GM21381 (cell line): ENCODE measurements at regions not wholly inside any gene's neighbourhood (a gene's known extent, or its start where the extent isn't known, plus 50 kb on each side); places are given as distances from the start of the nearest gene placed in this dataset.
"Not testable (repeated sequence)": the region's sequence is repeated elsewhere in the genome, so short reads cannot be mapped to it uniquely, and the experiment has no call there.

Experiments
- ATAC-seq: cut with Tn5 transposase; IDR thresholded peaks from one replicate; pipeline ENCODE4 v1.9.1; 2021; ENCODE audit warnings: mild to moderate bottlenecking, moderate library complexity; ENCODE audit not compliant: unreplicated experiment

DNA sequence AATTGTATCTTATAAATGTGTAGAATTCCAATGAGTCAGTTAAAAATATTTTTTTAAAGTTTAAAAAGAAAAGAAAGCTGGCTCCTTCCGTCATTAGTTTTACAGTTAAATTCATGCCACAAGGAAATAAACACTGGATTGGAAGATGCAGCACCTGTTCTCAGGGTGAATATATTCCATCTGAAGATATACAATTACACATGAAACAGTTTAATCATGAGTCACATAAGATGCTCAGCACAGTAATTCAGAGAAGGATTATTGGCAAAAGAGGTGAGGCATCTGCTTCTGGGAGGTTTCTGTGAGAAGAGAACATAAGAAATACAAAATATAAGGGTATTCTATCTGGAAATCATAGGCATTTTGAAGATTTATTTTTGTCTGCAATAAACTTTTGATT, 376.5 kb upstream of the SORCS1 start:
- ATAC-seq, result no peak

DNA sequence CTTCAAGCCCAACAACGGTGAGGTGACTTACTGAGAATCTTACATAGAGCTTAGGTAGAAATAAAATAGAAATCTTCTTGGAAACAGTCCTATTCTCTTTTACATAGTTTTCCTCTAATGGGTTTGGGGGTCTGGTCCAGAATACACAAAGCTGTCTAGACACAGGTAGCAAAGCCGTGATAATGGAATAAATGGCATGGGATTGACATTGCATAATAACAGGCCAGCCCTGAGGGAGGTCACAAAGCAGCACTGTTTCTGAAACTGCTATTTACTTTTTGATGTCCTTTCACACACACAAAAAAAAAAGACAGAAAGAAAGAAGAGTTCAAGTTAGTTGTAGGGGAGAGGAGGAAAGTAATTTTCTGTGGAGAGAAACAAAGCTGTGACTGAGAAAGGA, 364.8 kb upstream of the SORCS1 start:
- no peak for ATAC-seq

DNA sequence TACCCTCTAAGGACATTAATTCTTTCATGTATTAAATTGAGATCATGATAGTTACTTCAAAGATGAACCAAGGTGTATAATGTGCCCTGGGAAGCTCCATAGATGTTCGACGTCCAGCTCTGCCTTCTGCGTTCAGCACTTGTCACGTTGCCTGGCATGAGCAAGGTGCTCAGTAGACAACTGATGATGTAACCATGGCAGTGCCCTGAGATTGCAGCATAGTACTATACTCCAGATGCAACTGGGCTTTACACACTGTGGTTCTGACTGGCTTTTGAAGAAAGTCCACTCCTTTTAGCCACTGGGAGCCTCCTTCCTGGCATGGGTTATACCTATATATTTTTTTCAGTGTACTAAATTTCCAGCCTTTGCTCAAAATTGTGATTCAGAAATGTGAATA, 355.8 kb upstream of the SORCS1 start:
- no peak for ATAC-seq

DNA sequence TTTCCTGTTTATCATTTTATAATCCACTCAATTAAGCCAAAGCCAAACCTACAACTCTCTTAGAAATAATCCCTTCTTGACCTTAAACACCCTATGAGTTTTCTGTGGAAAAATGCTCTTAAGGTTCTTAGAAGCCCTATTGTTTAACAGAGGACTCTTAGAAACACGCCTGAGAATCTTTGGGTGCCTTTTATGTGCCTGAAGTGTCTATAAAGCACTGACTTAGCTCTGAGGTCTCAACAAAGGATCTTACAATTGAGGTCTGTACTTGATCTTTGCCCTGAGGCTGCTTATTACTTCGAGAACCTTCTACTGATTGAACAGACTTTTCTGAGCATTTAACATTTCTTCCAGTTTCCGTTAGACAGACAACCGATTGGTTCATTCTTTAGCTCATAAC, 353.3 kb upstream of the SORCS1 start:
- ATAC-seq, result no peak

DNA sequence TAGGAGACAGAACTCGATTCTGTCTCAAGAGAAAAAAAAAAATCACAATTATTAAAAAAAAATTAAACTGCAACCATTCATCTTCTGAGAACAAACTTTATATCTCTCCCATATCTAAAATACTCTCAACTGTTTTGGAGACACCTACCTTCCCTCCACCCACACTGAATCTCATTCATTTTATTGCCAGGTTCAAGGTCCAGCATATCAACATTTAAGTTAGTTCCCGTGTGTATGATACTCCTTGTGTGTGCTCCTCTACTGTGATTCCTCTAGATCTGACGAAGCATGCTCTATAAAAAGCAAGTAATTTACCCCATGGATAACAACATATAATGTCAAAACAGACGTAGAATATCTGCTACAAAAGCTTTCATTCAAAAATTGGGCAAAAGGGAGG, 351.8 kb upstream of the SORCS1 start:
- ATAC-seq, result no peak

DNA sequence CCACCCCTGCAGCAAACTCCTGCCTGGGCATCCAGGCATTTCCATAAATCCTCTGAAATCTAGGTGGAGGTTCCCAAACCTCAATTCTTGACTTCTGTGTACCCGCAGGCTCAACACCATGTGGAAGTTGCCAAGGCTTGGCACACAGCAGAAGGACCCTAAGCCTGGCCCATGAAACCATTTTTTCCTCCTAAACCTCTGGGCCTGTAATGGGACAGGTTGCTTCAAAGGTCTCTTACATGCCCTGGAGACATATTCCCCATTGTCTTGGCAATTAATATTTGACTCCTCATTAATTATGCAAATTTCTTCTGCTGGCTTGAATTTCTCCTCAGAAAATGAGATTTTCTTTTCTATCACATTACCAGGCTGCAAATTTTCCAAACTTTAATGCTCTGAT, 339.5 kb upstream of the SORCS1 start:
- not testable (repeated sequence) for ATAC-seq

DNA sequence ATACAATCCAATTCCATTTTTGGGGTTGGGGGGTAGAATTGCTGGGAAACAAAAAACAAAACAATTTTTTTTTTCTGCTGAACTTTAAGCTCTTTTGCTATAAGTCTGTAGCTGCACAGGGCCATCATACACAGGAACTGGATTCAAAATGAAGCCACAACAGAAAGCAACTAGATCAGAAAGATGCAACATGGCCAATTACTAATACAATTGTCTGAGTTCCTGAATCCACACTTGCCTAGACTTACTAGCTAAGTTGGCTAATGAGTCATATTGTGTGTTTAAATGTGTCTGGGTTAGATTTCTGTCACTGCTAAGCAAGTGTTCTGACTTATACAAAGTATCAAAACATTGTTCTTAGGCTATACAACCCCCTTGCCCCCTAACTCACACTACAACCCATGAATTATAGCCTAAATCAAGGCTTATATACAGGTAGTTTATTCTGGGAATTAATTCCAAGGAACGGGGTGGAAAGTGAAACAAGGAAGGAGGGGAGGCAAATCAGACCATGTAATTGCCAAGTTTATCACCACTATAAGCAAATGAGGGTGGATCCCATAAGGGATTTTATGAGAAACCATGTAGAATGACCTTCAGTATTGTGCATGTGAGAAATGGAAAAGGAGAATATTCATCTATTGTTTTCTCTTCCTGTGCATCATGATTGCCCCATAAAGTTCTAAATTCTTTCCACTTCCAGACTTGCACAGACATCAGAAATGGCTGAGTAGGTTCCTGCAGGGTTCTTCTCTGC, 337.9 kb upstream of the SORCS1 start:
- ATAC-seq, result no peak

DNA sequence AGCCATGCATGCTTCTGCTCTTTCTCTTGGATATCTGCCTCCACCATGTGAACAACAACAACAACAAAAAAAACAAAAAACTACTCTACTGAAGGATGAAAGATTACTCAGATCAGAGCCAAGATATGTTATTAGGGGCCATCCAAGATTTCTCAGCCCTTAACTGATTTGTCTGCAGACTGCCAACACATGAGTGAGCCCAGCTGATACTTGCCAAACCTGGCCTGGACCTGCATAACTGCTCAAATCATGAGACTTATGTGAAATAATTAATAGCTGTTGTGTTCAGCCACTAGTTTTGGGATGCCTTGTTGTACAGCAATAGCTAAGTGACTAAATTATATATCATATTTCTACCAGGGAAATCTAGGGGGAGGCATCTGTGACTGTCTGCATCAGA, 334.5 kb upstream of the SORCS1 start:
- no peak for ATAC-seq

DNA sequence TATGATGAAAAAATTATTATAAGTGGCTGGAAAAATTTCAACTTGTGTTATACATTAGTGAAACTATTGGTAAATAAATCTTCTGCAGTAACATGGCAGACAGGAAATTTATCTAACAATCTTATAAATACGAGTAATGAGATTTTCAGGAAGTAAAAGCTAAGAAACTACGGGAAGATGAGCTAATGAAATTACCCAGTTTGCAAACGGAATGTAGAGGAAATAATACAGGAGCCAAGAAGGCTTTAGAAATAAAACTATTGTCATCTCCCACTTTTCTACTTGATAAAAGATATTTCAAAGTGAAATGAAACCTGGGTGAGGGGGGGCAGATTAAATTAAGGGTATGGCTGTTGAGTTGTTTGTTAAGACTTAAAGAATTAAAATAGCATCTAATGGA, 332.5 kb upstream of the SORCS1 start:
- no peak for ATAC-seq

DNA sequence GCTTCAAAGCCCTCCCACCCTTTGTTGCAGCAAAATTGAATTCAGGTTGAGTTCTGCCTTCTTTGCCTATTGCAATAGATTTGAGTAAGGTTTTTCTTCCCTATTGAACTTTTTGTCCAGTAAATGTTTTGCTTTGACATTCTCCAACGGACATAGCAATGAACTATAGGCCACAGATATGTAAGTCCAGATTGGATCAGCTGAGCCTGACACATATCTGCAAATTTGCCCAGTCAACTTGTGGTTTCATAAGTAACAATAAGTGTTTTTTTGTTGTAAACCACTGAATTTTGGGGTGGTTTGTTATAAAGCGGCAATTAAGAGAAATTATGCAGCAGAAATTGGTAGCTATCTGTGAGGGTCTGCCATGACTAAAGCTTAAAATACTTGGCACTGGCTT, 332.1 kb upstream of the SORCS1 start:
- no peak for ATAC-seq

DNA sequence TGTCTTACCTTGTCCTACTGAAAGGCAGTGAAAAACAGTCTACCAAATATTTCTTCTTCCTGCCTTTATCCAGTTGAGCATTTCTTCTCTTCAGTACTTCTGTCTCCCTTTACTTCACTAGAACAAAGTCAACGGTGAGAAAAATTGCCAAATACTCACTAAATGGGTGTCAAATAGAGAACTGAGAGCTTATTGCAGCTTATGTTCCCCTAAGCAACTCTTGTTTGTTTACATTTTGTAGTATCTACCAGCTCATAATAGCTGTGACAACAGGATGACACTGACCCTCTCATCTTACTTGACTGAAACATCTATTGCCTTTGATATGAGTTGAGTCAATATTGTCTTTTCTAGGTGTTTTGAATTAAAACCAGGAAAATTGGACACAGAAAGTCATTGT, 327.9 kb upstream of the SORCS1 start:
- ATAC-seq, result no peak

DNA sequence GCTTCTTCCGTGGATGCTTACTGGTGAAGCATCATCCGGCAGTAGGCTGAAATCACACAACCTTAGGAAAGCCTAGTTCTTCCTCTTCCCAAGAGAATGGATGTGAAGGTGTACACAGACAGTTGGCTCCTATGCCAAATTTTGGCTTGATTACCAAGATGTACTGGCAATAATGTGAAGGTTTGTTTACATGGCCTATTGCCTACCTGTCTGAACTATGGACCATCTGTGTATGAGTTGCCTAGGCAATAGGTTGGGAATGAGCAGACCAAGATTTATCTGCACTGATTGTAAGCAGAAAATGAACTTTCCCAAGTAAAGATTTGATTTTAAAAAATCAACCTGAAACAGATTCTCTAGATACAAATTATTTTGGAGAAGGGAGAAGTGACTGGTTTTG, 325.9 kb upstream of the SORCS1 start:
- no peak for ATAC-seq

DNA sequence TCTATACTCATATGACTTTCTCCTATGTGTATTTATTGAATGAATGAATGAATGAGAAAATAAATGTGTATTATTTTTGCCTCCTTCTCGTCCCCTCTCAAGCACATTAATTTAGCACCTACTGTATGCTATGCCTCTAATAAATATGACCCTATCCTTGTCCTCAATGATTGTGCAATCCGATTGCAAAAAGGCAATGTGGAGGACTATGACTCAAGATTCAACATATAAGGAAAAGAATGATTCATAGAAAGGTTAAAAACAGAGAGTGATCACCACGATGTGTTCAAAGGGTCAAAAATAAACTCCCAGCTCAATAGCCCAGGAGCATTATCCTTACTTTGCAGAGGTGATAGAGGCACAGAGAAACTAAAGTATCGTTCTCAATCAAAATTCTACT, 322.8 kb upstream of the SORCS1 start:
- ATAC-seq, result no peak

DNA sequence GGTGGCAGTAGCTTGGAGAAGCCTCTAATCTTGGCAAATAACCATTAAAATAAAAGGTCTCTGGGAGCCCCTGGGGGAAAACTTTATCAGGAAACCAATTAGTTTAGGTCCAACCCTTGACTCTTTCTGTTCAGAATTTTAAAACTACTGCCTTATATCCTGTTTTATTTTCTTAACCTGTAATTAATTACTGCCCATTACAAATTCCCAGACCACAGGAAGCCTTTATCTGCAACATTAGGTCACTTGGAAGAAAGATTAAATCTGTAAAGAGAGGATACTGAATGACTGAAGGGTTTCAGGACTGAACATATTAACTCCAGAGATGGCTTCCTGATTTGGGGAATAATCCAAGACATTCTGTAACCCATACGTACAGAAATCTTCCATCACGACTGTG, 320.5 kb upstream of the SORCS1 start:
- ATAC-seq, result no peak

DNA sequence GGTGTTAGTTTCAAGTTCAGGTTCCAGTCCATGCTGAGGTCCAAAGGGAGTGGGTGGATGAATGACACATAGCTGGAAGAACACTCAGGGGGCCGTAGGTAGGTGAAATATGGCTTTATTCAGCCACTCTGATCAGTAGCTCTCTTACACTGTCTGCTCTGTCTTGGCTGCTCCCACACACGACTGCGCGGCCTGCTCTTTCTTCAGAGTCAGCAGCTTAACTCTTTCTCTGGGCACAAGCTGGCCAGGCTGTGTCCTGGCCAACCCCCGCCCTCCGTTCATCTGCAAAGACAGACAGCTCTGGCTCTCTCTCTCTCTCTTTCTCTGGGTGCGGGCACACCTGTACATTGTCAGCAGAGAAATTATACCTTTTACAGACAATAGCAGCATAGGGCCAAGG, 317.4 kb upstream of the SORCS1 start:
- ATAC-seq, result no peak

DNA sequence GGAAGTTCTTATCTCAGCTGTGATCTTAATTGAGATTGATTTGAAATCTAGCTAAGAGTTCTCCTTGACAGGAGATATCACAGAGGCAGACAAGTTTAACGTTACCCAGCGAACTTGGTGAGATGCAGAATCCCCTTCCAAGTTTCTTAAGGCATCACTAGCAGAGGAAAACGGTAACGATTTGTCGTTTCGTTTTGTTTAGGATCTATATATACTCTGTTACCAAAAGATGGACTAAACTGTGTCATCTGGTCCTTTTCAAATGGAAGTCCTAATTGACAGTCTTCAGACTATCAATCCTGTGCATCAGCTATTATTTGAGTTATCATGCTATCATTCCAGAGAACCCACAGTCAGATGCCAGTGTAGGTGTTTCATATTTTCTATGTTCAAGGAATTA, 316.7 kb upstream of the SORCS1 start:
- no peak for ATAC-seq

DNA sequence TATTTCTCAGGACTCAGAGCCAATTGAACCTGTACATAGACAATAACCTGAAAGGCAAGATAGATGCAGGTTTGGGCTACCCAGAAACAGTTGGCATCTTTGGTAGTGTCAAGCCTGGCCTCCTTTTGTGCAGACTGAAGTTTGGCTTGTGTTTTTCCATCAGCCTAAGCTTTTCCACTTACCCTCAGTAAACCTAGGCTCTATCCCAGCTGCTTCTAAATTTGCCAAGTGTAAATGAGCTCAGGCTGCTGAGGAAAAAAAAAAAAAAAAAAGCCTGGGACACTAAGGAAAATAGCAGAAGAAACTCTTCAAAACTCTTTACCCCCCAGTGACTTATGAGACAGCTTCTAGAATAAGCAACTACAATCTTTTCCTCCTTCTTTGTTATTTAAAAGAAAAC, 316.3 kb upstream of the SORCS1 start:
- ATAC-seq, result no peak

DNA sequence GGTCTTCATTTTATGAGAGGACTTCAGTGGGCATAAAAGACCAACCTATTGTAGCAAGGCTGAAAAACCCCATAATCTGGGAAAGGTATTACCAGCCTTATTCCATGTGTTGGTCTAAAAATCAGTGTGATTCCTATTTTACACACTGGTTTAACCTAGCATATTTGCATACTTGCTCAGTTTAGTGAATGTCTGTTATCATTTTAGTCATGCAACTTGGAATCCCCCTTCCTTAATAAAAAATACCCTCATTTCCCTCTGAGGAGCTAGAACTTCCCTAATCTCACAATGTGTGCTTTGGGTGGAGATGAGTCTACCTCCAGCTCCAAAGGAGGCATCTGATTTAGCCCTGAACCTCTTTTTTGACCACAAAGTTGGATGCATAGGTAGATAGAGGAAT, 312.8 kb upstream of the SORCS1 start:
- ATAC-seq, result no peak

DNA sequence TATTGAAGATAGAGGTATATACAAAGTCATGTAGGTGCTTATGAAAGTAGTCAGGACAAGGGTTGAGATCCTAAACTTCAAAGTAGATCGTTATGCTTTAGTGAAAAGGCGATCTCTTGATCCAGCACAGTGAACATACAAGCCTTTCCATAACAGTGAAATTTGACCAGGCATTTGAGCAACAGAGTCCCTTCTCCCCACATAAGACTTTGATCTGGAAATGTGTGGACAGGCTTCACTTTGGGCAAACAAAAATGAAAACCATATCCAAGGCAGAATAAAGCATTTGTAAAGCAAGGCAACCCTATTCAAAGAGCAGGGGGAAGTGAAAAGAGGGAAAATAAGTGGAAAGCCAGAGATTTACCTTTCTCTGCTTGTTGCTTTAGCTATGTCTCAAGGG, 311.9 kb upstream of the SORCS1 start:
- ATAC-seq, result no peak

DNA sequence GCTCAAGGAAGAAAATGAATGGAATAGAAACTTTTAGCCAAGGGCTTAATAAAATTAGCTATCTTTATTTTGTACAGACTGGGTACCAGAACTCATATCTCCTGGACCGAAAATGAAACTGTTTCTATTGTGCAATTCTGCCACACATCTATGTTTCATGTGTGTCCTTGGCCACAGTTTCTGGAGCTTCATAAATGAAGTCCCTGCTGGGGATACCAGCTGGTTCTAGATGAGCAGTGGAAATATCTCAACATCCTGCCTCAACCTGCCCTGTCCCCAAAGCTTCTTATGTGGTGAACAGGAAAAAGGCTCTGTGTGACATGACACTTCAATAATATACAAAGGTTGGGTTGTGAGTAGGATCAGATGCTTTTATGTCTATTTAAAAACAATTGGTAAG, 310.1 kb upstream of the SORCS1 start:
- ATAC-seq, result no peak

DNA sequence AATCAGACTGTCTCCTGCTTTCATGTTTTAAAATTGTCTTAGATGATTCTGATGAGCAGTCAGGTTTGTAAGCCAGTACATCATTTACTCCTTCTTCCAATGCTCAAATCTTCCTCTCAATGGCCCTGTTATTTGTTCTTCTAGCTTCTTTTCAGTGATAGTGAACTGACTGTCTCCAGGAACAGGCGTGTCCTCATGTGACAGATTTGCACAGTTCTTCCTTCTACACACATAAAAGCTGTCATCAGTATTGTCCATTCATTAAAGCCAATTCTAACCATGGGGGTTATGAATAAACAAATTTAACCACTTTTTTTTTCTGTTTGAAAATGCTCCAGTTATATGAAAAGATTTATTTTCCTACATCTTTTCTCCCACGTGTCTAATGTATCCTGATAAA, 308.7 kb upstream of the SORCS1 start:
- no peak for ATAC-seq

DNA sequence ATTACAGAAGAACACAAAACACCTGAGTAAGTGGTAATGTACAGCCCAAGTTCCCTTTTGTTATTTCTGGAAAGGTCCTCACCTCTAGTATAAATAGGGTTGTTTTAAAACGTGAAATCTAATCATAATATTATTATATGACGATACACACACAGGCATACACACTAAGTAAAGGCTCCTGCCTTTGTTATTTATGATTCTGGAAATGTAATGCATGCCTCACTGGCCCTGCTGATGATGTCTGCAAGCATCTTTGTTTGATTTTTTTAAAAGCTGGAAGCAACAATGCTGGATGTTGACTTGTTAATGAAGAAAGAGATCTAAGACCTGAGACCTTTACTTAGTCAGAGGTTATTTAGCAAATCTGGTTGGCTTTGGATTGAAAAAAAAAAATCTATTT, 307.4 kb upstream of the SORCS1 start:
- ATAC-seq, result no peak

DNA sequence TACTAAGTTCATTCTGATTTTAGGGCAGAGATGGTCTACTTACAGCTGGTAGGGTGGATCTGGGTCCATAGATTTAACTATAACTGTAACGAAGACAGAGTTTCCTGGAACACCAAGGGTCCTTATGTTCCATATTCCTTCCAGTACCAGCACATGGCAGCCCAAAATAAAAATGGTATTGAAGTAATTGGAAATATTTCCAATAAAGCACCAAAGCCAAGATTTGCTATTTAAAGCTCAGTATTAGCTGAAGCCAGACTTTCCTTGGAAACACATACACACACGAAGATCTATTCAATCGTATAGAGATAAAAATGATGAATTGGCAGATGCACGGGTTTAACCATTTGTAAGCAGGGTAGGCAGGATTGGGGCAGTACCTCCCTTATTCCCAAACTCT, 289.1 kb upstream of the SORCS1 start:
- ATAC-seq, result no peak
